OCI-LY7 (cell line): ENCODE measurements at regions not wholly inside any gene's neighbourhood (a gene's known extent, or its start where the extent isn't known, plus 50 kb on each side); places are given as distances from the start of the nearest gene placed in this dataset.

Experiments
- BruUV-seq: library from RNA; stranded (reverse); fragments of 400-500 nt; replicated peaks from 2 replicates; lab custom pipeline; 2021; lab: Mats Ljungman, UMichigan
- CTCF ChIA-PET: fragments of 300-600 bp; sonication (Branson Sonifier 250); formaldehyde crosslinking; loops from one replicate; lab custom pipeline; 2022; ENCODE audit warnings: antibody characterized with exemption; ENCODE audit not compliant: unreplicated experiment; lab: Charles Lee
- POLR2A ChIA-PET: fragments of 300-600 bp; sonication (Branson Sonifier 250); formaldehyde crosslinking; loops from one replicate; lab custom pipeline; 2022; ENCODE audit warnings: antibody characterized with exemption; lab: Charles Lee
- DNase-seq: peaks from one replicate; pipeline ENCODE4 v3.0.0-alpha.2; 2015; ENCODE audit warnings: low spot score
- H2AFZ ChIP-seq: fragments of 200-600 bp; sonication (generic), shearing (Covaris generic); 2 replicates; pipeline ENCODE4 v1.6.1; 2014; ENCODE audit warnings: mild to moderate bottlenecking, antibody characterized with exemption, low read length, moderate library complexity
- H3K27ac ChIP-seq: fragments of 200-600 bp; sonication (generic); 2 replicates; pipeline ENCODE4 v1.5.1; 2014; ENCODE audit warnings: mixed run types, low read depth, mild to moderate bottlenecking, moderate library complexity, low read length, inconsistent platforms; ENCODE audit not compliant: poor library complexity, severe bottlenecking
- H3K36me3 ChIP-seq: fragments of 200-600 bp; sonication (generic); 2 replicates; pipeline ENCODE4 v1.6.1; 2014; ENCODE audit warnings: mild to moderate bottlenecking, antibody characterized with exemption, low read length, moderate library complexity, mixed read lengths; ENCODE audit not compliant: insufficient read depth
- H3K4me1 ChIP-seq: fragments of 200-600 bp; sonication (generic); 2 replicates; pipeline ENCODE4 v1.5.1; 2014; ENCODE audit warnings: mild to moderate bottlenecking, low read length; ENCODE audit not compliant: insufficient read depth, poor library complexity, severe bottlenecking
- H3K4me2 ChIP-seq: fragments of 200-600 bp; sonication (generic); 2 replicates; pipeline ENCODE4 v1.6.1; 2014; ENCODE audit warnings: mild to moderate bottlenecking, low read length
- H3K4me3 ChIP-seq: fragments of 200-600 bp; sonication (generic); 2 replicates; pipeline ENCODE4 v1.5.1; 2014; ENCODE audit warnings: mild to moderate bottlenecking, low read depth, low read length; ENCODE audit not compliant: poor library complexity, severe bottlenecking
- H3K79me2 ChIP-seq: fragments of 200-600 bp; sonication (generic); 2 replicates; pipeline ENCODE4 v1.6.1; 2016; ENCODE audit warnings: low read depth, mild to moderate bottlenecking, low read length, moderate library complexity, mixed read lengths; ENCODE audit not compliant: insufficient read depth
- H3K9me2 ChIP-seq: fragments of 200-600 bp; sonication (generic); 2 replicates; pipeline ENCODE4 v1.6.1; 2016; ENCODE audit warnings: mild to moderate bottlenecking, low read length, mixed read lengths; ENCODE audit not compliant: insufficient read depth
- H3K9me3 ChIP-seq: fragments of 200-600 bp; sonication (generic); 2 replicates; pipeline ENCODE4 v1.6.1; 2014; ENCODE audit warnings: mild to moderate bottlenecking, mixed run types, low read length, mixed read lengths
- H4K20me1 ChIP-seq: fragments of 200-600 bp; sonication (generic); 2 replicates; pipeline ENCODE4 v1.6.1; 2014; ENCODE audit warnings: mild to moderate bottlenecking, antibody characterized with exemption, low read length, moderate library complexity, mixed read lengths; ENCODE audit not compliant: insufficient read depth
- EZH2phosphoT487 ChIP-seq: fragments of 200-600 bp; sonication (generic); IDR thresholded peaks from 2 replicates; pipeline ENCODE4 v1.6.1; 2018; ENCODE audit warnings: low read depth, borderline replicate concordance, mild to moderate bottlenecking, mixed run types, antibody characterized with exemption, low read length, moderate library complexity, mixed read lengths
- intact Hi-C: fragments of 100-400 bp; cut with micrococcal nuclease; formaldehyde crosslinking; loops from one replicate; pipeline ENCODE4 v1.10.0; 2022; ENCODE audit not compliant: unreplicated experiment
- TF ChIP-seq, protein P1 (sequence below): fragments of 200-600 bp; sonication (generic); conservative IDR thresholded peaks from 2 replicates; pipeline ENCODE4 v1.5.1; 2014; ENCODE audit warnings: mild to moderate bottlenecking, antibody characterized with exemption, low read length, moderate library complexity, mixed read lengths

DNA sequence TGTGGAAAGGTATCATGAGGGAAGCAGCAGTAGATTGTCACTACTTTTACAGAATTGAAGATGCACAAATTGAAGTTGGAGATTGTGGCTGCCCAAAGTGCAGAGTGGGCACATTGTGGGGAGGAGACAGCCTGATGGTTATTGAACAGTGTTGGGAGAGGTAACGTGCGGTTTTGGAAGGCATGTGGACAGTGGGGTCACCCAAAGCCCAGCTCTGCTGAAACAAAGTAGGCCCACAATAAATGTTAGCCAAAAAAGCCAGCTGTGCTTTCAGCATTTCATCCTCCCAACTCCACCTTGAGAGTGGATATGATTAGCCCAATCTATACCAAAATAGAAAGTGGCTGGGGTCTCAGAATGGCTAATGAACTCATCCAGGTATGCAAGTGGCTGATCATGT, 96.7 kb downstream of the TMX1 start:
- Histone ChIP-seq H3K27ac (no peak overlapping the region), H3K9me2 (no peaks in the 10 kb centered on the region), H3K4me3 (no peak overlapping the region), H3K4me2 (no peak overlapping the region), H4K20me1 (no peaks in the 10 kb centered on the region), H3K4me1 (no peaks in the 10 kb centered on the region), H3K9me3 (no peaks in the 10 kb centered on the region), H3K79me2 (no peaks in the 10 kb centered on the region), H3K36me3 (no peaks in the 10 kb centered on the region), H2AFZ (no peak overlapping the region)
- no TSS peak for BruUV-seq
- TF ChIP-seq, protein P1, sequence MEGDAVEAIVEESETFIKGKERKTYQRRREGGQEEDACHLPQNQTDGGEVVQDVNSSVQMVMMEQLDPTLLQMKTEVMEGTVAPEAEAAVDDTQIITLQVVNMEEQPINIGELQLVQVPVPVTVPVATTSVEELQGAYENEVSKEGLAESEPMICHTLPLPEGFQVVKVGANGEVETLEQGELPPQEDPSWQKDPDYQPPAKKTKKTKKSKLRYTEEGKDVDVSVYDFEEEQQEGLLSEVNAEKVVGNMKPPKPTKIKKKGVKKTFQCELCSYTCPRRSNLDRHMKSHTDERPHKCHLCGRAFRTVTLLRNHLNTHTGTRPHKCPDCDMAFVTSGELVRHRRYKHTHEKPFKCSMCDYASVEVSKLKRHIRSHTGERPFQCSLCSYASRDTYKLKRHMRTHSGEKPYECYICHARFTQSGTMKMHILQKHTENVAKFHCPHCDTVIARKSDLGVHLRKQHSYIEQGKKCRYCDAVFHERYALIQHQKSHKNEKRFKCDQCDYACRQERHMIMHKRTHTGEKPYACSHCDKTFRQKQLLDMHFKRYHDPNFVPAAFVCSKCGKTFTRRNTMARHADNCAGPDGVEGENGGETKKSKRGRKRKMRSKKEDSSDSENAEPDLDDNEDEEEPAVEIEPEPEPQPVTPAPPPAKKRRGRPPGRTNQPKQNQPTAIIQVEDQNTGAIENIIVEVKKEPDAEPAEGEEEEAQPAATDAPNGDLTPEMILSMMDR, result no peak
- no peak for TF ChIP-seq EZH2phosphoT487
- ChIA-PET CTCF (no interaction called here), POLR2A (interaction anchor here (0.6 kb wide), 1 partner anchor 36 kb away, joined by 7 read pairs; no protein-coding TSS in a partner anchor)
- intact Hi-C loops, result no loop called here
- no peak for DNase-seq

DNA sequence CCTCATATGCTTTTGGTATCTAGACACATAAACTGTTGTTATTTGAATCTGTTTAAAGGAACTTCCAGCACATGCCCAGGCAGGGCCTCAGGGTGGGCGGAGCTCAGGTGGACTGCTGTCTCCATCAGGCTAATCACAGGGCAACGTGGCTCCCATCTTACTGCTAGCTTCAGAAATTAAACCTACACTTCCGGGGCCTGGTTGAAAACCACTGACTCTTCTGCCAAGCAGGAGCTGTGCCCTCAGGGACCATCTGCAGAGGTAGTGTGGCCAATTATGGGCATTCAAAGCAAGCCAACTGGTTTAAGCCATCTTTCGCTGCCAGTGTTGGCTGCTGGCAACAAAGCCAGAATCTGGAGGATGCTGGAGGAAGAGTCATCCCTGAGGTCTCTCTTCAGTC, 97.5 kb downstream of the TMX1 start:
- TF ChIP-seq, protein P1, result no peak
- no peak for TF ChIP-seq EZH2phosphoT487
- H2AFZ ChIP-seq, result no peak overlapping the region
- no peak for DNase-seq
- ChIA-PET CTCF (no interaction called here), POLR2A (interaction anchor here (0.6 kb wide), 1 partner anchor 37 kb away, joined by 7 read pairs; no protein-coding TSS in a partner anchor)
- H3K4me1 ChIP-seq, result no peaks in the 10 kb centered on the region
- no peaks in the 10 kb centered on the region for H4K20me1 ChIP-seq
- no peaks in the 10 kb centered on the region for H3K79me2 ChIP-seq
- intact Hi-C loops, result no loop called here
- no TSS peak for BruUV-seq
- no peak overlapping the region for H3K4me2 ChIP-seq
- H3K9me3 ChIP-seq, result no peaks in the 10 kb centered on the region
- H3K9me2 ChIP-seq, result no peaks in the 10 kb centered on the region
- no peak overlapping the region for H3K27ac ChIP-seq
- no peaks in the 10 kb centered on the region for H3K36me3 ChIP-seq
- no peak overlapping the region for H3K4me3 ChIP-seq

DNA sequence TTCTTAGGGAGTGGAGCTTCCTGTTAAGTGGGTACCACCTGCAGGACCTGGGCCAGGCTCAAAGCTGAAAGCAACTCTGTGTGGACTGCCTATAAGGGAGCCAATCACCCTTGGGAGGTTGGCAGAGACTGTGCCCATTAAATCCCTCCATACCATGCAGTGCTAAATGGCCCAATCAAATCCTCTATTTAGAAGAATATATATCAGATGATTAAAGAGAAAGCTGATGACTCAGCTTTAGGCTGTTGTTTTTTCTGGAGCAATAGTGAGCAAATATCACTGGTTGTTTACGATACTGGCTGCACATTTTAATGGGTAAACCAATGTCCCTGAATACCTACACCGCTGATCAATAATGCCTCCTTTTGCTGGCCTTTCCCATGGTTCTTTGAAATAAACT, 101.3 kb downstream of the TMX1 start:
- H4K20me1 ChIP-seq, result no peaks in the 10 kb centered on the region
- POLR2A ChIA-PET, result no interaction called here
- H3K27ac ChIP-seq, result no peak overlapping the region
- H3K4me2 ChIP-seq, result no peak overlapping the region
- no TSS peak for BruUV-seq
- H3K79me2 ChIP-seq, result no peaks in the 10 kb centered on the region
- H3K9me3 ChIP-seq, result no peaks in the 10 kb centered on the region
- intact Hi-C loops, result no loop called here
- no peaks in the 10 kb centered on the region for H3K4me1 ChIP-seq
- TF ChIP-seq, protein P1, result no peak
- TF ChIP-seq EZH2phosphoT487, result no peak
- no peaks in the 10 kb centered on the region for H3K9me2 ChIP-seq
- DNase-seq, result no peak
- H3K36me3 ChIP-seq, result no peaks in the 10 kb centered on the region
- H2AFZ ChIP-seq, result no peak overlapping the region
- no peak overlapping the region for H3K4me3 ChIP-seq
- CTCF ChIA-PET, result no interaction called here
